ENCODE measurements at regions not wholly inside any gene's neighbourhood (a gene's known extent, or its start where the extent isn't known, plus 50 kb on each side); places are given as distances from the start of the nearest gene placed in this dataset.
"Not testable (repeated sequence)": the region's sequence is repeated elsewhere in the genome, so short reads cannot be mapped to it uniquely, and the experiment has no call there.

- DNase-seq (ENCODE audit: low spot score), result no peak
Observed at GRCh38 chr10:4303045-4303444, 518.0 kb upstream of the KLF6 start.

DNA sequence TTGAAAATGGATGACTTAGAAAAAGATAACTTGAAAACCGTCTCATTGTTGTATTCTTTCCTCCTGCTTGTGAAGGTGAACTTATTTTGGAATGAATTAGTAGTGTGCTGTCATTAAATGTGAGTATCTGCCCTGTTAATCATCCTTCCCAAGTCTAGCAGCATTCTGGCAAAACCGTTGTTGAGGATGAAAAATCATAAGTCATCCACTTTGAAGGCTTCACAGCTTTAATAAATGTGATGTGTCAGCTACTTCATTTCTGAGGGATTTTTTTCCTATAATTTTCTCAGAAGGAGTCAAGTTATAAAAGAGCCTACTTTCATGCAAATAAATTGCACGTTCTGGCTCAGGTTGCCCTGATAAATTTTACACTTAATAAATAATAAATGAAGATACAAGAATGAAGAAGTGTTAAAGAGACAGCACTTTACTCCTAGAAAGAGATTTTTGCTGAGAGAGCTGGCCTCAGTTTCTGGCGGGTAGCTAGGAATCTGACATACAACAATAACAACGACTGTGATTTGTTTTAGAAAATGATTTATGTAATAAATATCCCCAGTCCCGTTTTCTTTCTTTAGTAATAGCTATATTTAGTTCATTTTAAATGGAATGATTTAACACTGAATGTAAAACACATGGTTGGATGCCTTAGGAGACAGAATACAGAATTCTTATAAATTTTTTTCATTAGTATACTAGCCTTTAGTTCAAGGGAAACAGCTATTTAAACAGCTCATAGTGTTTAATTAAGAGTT is 516.5 kb upstream of the KLF6 start:
- no peak for DNase-seq (ENCODE audit: low spot score)

GRCh38 chr10:4296161-4296560 is 511.2 kb upstream of the KLF6 start:
- DNase-seq (ENCODE audit: low spot score), result no peak

- no peak for DNase-seq (ENCODE audit: low spot score)
Observed at GRCh38 chr10:4294996-4295792, 510.2 kb upstream of the KLF6 start.

DNA sequence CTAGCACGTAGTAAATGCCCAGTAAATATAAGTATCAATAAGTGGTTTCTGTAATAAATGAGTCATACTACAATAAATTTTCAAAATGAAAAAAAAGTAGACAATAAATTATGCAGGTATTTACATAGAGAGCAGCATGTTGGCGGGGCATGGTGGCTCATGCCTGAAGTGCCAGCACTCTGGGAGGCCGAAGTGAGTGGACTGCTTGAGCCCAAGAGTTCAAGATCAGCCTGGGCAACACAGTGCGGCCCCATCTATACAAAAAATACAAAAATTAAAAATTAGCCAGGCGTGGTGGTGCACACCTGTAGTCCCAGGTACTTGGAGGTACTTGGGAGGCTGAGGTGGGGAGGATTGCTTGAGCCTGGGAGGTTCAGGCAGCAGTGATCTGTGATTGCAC is 509.3 kb upstream of the KLF6 start:
- no peak for DNase-seq (ENCODE audit: low spot score)

DNA sequence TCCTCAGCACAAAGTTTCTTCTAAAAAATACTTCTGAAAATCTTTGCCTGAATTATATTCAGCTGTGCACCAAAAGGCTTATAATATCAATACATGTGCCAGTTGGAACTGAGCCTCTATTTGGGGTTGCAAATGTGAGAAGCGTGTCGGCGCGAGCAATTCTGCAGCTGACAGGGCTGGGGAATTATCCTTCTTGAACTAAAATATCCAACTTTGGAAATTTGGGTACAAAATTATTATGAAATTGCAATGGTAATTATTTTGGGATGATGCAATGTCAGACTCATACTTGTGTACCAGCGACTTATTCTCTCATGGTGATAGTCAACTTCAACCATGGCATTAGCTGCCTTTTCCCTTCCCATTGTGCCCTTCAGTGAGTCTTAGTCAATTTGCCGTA is 507.0 kb upstream of the KLF6 start:
- no peak for DNase-seq (ENCODE audit: low spot score)

- no peak for DNase-seq (ENCODE audit: low spot score)
Observed at GRCh38 chr10:4285121-4285520, 500.1 kb upstream of the KLF6 start.

- DNase-seq (ENCODE audit: low spot score), result peak; percentile 36
Observed at GRCh38 chr10:4283846-4284610, 499.0 kb upstream of the KLF6 start.

- no peak for DNase-seq (ENCODE audit: low spot score)
Observed at GRCh38 chr10:4282496-4282895, 497.5 kb upstream of the KLF6 start.

DNA sequence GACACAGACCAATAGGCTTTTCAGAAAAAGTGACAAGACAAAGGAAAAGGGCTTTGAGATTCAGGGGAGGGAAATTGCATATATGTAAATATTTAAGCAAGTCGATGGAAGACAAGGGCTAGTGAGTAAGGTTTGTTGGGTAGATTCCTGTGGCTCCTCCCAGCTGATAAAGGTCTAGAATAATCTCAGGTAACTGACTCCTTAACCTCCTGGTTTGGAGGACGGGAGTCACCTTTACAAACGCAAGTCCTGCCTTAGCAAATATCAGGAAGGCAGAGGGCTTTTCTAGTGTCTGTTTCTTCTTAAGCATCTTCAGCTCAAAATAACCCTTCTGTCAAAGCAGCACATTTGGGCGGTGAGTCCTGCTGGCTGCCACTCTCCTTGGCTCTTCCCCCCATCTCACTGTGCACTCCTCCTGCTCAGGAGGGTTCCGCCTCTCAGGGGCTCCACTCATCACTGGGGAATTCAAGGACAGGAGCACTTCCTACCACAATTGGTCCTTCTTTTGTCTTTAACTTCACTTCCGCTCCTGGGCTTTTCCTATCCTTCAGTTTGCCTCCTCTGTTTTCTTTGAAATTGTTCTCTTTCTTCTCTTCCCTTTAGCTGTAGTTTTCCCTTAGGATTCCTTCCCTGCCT is 496.3 kb upstream of the KLF6 start:
- no peak for DNase-seq (ENCODE audit: low spot score)

- DNase-seq (ENCODE audit: low spot score), result peak; percentile 21
Observed at GRCh38 chr10:4280461-4281189, 495.6 kb upstream of the KLF6 start.

GRCh38 chr10:4279655-4280054 is 494.6 kb upstream of the KLF6 start:
- DNase-seq (ENCODE audit: low spot score), result no peak

DNA sequence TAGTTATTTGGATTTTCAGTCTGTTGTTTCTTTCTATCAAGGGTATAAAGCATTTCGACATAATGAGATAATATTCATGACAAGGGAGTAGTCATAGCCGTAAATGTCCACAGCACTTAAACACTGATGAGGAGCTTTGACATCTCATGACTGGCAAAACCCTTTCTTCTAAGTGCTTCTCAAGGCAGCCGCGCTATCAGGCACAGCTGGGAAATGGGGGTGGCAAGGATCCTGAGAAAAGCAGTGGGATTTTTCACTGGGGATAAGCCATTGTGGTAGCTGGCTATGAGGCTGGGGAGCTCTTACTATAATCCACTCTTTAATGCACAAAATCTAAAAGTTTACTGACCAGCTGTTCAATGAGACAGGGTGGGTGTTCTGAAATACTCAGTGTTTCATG is 493.2 kb upstream of the KLF6 start:
- no peak for DNase-seq (ENCODE audit: low spot score)

DNA sequence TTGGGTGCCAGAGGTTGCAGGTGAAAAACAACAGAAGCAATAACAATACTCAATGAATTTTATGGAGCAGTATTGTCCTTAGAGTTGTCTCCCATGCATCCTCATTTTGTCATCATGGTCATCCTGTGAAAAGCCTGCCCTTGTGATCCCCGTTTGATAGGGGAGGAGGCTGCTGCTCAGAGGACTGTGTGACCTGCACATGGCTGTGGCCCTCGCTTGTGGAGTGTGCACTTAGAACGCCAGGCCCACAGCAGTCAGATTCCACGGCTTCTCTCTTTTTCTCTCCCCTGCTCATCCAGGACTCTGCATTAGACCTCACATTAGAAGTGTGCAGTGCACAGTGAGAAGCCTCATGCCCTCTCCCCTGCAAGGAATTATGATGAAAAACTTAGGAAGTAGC is 491.1 kb upstream of the KLF6 start:
- DNase-seq (ENCODE audit: low spot score), result no peak

DNA sequence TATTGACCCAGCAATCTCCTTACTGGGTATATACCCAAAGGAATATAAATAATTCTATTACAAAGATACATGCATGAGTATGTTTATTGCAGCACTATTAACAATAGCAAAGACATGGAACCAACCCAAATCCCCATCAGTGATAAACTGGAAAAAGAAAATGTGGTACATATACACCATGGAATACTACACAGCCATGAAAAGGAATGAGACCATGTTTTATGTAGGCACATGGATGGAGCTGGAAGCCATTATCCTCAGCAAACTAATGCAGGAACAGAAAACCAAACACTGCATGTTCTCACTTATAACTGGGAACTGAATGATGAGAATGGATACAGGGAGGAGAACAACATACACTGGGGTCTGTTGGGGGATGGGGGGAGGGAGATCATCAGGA is 489.7 kb upstream of the KLF6 start:
- DNase-seq (ENCODE audit: low spot score), result not testable (repeated sequence)

GRCh38 chr10:4271193-4271592 is 486.2 kb upstream of the KLF6 start:
- DNase-seq (ENCODE audit: low spot score), result no peak

DNA sequence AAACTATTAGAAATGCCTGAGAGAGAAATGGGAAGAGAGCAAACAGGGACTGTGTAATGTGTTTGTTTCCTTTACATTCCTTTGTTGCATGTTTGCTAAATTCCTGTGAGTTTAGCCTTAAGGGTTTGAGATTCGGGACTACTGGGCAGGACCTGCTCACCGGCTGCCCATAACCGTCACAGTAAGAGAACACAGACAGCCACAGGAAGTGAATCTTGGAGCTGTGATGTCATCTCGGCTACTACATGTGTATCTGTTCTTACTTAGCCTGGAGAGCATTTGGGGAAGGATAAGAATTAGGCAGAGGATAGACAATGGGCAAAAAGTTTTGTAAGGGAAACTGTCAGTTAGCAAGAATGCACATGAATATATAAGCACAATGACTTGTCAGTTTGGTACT is 485.1 kb upstream of the KLF6 start:
- no peak for DNase-seq (ENCODE audit: low spot score)

GRCh38 chr10:4268490-4268889 is 483.5 kb upstream of the KLF6 start:
- DNase-seq (ENCODE audit: low spot score), result not testable (repeated sequence)

GRCh38 chr10:4267086-4267773 is 482.2 kb upstream of the KLF6 start:
- no peak for DNase-seq (ENCODE audit: low spot score)

GRCh38 chr10:4266416-4267085 is 481.5 kb upstream of the KLF6 start:
- DNase-seq (ENCODE audit: low spot score), result no peak
